ENCODE measurements at regions not wholly inside any gene's neighbourhood (a gene's known extent, or its start where the extent isn't known, plus 50 kb on each side); places are given as distances from the start of the nearest gene placed in this dataset.

GRCh38 chr2:226495466-226496272 lies 304.0 kb downstream of the IRS1 start (continued):
- no peak for TF ChIP-seq ZNF462 (CRISPR knock-in tag; IDR thresholded peaks at IDR 0.05)
- no peak for TF ChIP-seq EZH2 (IDR thresholded peaks at IDR 0.05; ENCODE audit: low read depth, unreplicated experiment)
- no peak for TF ChIP-seq CTCF (conservative IDR thresholded peaks at IDR 0.05; ENCODE audit: low read depth in 2 of 2)
- no peak for TF ChIP-seq REST (IDR thresholded peaks at IDR 0.05; ENCODE audit: unreplicated experiment)
